HG02571 (cell line): ENCODE measurements at regions not wholly inside any gene's neighbourhood (a gene's known extent, or its start where the extent isn't known, plus 50 kb on each side); places are given as distances from the start of the nearest gene placed in this dataset.

Source experiments
- ATAC-seq: cut with Tn5 transposase; IDR thresholded peaks from one replicate; pipeline ENCODE4 v1.9.1; 2021; ENCODE audit warnings: mild to moderate bottlenecking, moderate library complexity; ENCODE audit not compliant: unreplicated experiment

GRCh38 chrX:45358392-45358791 is 157.7 kb upstream of the DIPK2B start:
- no peak for ATAC-seq

- ATAC-seq: no peak
Observed at GRCh38 chrX:45353456-45353855, 152.8 kb upstream of the DIPK2B start.

DNA sequence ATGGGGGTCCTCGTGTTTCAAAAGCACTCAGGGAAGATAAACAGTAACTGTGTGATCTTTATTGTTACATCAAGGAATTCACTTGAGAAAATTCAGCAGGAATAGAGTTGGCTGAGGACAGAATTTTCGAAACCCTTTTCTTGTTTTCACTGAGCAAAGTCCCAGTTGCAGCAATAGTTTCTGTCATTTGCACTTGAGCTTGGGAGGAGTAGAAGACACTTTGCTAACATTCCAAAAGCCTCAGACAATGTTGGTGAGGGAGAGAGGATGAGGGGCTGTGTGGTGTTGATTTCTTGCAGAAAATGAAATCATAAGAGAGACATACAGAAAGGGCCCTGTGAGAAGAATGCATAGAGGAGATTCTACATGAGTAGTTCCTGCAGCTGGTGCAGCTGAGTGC is 151.9 kb upstream of the DIPK2B start:
- no peak for ATAC-seq

DNA sequence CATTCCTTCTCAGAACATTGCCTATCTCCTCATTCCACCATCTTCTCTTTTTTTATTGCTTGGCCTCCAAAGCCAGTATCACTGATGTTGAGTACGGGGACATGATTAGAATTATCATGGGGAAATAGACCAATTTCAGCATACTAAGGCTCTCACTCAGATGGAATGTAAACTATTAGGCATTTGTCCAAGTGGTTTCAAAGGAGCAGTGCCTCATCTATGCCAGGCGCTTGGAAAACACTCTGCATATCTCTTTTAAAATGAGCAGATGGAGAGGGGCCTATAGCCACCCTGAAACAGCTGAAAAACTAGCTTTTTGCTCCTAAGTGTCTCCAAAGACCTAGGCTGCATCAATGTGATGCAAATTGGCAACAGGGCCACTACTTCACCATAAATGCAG is 150.8 kb upstream of the DIPK2B start:
- ATAC-seq: no peak

- ATAC-seq: no peak
Observed at GRCh38 chrX:45348296-45348695, 147.6 kb upstream of the DIPK2B start.

GRCh38 chrX:45347877-45348276 is 147.2 kb upstream of the DIPK2B start:
- ATAC-seq: no peak

DNA sequence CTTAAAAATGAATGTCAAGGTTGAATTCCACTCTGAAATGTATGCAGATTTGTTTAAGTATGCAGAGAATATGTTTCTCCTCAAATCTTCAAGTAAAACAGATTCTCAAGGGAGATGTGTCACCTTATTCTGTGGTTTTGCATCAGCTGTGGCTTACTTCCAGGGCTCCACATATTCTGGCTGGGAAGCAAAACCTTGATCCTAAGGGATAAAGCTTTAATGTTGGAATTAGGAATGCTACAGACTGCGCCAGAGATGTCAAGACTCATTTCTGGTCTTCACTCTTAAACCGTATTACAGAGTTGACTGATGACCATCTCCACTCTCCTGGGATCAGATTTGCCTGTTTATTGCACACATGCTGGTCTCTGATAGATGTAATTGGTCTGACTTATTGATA is 143.9 kb upstream of the DIPK2B start:
- no peak for ATAC-seq

- no peak for ATAC-seq
Observed at GRCh38 chrX:45329217-45329616, 128.5 kb upstream of the DIPK2B start.

- no peak for ATAC-seq
Observed at GRCh38 chrX:45324941-45325340, 124.3 kb upstream of the DIPK2B start.

GRCh38 chrX:45323387-45323786 is 122.7 kb upstream of the DIPK2B start:
- no peak for ATAC-seq

GRCh38 chrX:45322820-45323219 is 122.1 kb upstream of the DIPK2B start:
- no peak for ATAC-seq

GRCh38 chrX:45322382-45322781 is 121.7 kb upstream of the DIPK2B start:
- ATAC-seq: no peak

DNA sequence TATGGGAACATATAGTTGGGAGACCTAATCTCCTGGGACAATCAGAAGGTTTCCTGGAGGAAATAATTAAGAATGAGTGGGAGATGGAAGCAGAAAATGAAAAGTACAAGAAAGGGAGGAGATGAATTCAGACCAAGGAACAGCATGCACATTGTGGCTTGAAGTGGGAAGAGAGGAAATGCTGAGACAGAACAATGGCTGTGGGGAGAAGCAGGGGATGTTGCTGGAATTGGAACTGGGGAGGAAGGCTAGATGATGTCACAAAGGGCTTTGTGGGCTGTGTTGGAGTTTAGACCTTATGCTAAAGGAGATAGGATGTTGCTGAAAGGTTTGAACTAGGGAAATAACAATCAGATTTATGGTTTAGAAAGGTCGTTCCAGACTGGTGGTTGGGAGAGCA is 119.5 kb upstream of the DIPK2B start:
- ATAC-seq: no peak

- no peak for ATAC-seq
Observed at GRCh38 chrX:45309801-45310200, 109.1 kb upstream of the DIPK2B start.

GRCh38 chrX:45309096-45309495 is 108.4 kb upstream of the DIPK2B start:
- ATAC-seq: no peak

DNA sequence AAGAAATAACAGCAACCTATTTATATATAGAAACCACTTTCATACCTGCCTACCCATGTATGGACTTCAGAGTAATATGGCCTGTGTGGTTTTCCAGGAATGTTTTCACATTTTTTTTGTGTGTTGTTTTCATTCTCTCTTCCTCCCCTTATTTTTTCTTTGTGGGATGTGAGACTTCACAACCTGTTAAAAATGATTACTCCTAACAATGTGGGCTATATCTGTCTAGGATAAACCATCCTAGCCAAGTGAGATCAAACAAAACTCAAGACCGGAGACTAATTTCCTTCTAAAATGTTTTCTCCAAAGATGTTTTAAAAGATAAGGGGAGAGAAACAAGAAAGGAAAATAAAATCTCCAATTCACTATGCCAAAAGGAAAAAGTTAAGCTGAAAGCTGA is 106.1 kb upstream of the DIPK2B start:
- no peak for ATAC-seq

GRCh38 chrX:45300638-45301037 is 100.0 kb upstream of the DIPK2B start:
- ATAC-seq: no peak

- no peak for ATAC-seq
Observed at GRCh38 chrX:45295259-45295986, 94.7 kb upstream of the DIPK2B start.

GRCh38 chrX:45274576-45274975 is 73.9 kb upstream of the DIPK2B start:
- no peak for ATAC-seq

DNA sequence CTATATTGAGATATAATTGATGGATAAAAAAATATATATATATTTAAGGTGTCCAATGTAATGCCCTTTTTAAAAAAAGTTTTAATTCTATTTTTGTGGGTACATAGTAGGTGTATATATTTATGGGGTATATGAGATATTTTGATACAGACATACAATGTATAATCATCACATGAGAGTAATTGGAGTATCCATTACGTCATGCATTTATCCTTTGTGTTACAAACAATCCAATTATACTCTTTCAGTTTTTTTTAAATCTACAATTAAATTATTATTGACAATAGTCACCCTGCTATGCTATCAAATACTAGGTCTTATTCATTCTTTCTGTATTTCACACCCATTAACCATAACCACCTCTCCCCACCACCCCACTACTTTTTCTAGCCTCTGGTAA is 66.3 kb upstream of the DIPK2B start:
- ATAC-seq: no peak

GRCh38 chrX:45266456-45266855 is 65.8 kb upstream of the DIPK2B start:
- no peak for ATAC-seq

DNA sequence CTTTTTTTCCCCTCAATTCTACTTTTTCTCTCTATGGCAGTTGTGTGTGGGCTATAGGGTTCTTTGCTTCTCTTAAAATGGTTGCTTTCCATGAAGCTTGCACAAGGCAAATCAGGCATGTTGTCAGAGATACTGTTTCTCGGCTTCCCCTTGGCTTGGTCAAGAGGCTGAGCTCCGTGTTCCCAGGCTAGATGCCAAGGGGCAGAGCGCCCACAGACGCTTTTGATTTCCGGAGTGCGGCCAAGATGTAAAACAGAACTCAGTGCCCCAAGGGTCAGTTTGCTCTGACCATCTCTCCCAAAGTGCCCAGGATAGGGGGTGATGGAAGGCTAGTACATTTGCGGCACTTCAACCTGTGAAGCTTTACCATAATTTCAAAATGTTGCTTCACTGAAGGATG is 64.2 kb upstream of the DIPK2B start:
- no peak for ATAC-seq

- ATAC-seq: no peak
Observed at GRCh38 chrX:45261471-45261870, 60.8 kb upstream of the DIPK2B start.
